Central memory CD8-positive, alpha-beta T cell (primary cell): ENCODE measurements at regions not wholly inside any gene's neighbourhood (a gene's known extent, or its start where the extent isn't known, plus 50 kb on each side); places are given as distances from the start of the nearest gene placed in this dataset.

Experiments used
- ATAC-seq: fragments of 150-1000 bp; cut with Tn5 transposase; replicated peaks from 2 replicates; pipeline ENCODE4 v1.10.0; 2022; ENCODE audit warnings: mild to moderate bottlenecking, moderate FRiP score, moderate number of reproducible peaks; ENCODE audit not compliant: poor library complexity, severe bottlenecking; ENCODE audit errors: extremely low read depth
- DNase-seq, 2 donors: peaks; one replicate each; pipeline ENCODE4 v3.0.0; 2021; ENCODE audit warnings: low spot score in 2 of 2
- H3K27ac Mint-ChIP-seq: one replicate; pipeline ENCODE4 v1.8.0; 2022; ENCODE audit warnings: low read depth, mild to moderate bottlenecking, moderate library complexity, mixed read lengths
- H3K27me3 Mint-ChIP-seq: one replicate; pipeline ENCODE4 v1.8.0; 2022; ENCODE audit warnings: mixed read lengths
- H3K36me3 Mint-ChIP-seq: one replicate; pipeline ENCODE4 v1.8.0; 2022; ENCODE audit warnings: mild to moderate bottlenecking, moderate library complexity, mixed read lengths; ENCODE audit not compliant: insufficient read depth
- H3K4me1 Mint-ChIP-seq: one replicate; pipeline ENCODE4 v1.8.0; 2022; ENCODE audit warnings: mixed read lengths
- H3K4me3 Mint-ChIP-seq: one replicate; pipeline ENCODE4 v1.8.0; 2022; ENCODE audit warnings: mild to moderate bottlenecking, moderate library complexity, mixed read lengths
- H3K9me3 Mint-ChIP-seq: one replicate; pipeline ENCODE4 v1.8.0; 2022; ENCODE audit warnings: mixed read lengths

GRCh38 chr21:35316933-35317332 lies 267.8 kb upstream of the RUNX1 start:
- no peak overlapping the region for H3K4me3 Mint-ChIP-seq
- H3K4me1 Mint-ChIP-seq = no peaks in the 10 kb centered on the region
- no peaks in the 10 kb centered on the region for H3K27me3 Mint-ChIP-seq
- no peak for DNase-seq
- H3K36me3 Mint-ChIP-seq = no peaks in the 10 kb centered on the region
- no peak overlapping the region for H3K27ac Mint-ChIP-seq
- H3K9me3 Mint-ChIP-seq = no peaks in the 10 kb centered on the region
- no peak for ATAC-seq

GRCh38 chr21:35316456-35316855 lies 267.4 kb upstream of the RUNX1 start:
- no peak for DNase-seq
- no peak for ATAC-seq
- Mint-ChIP-seq H3K27ac (no peak overlapping the region), H3K27me3 (no peaks in the 10 kb centered on the region), H3K36me3 (no peaks in the 10 kb centered on the region), H3K9me3 (no peaks in the 10 kb centered on the region), H3K4me3 (no peak overlapping the region), H3K4me1 (no peaks in the 10 kb centered on the region)

GRCh38 chr21:35314857-35315582 lies 265.9 kb upstream of the RUNX1 start:
- H3K4me1 Mint-ChIP-seq = no peaks in the 10 kb centered on the region
- no peak overlapping the region for H3K27ac Mint-ChIP-seq
- H3K9me3 Mint-ChIP-seq = no peaks in the 10 kb centered on the region
- H3K27me3 Mint-ChIP-seq = no peaks in the 10 kb centered on the region
- H3K36me3 Mint-ChIP-seq = no peaks in the 10 kb centered on the region
- no peak for ATAC-seq
- DNase-seq = no peak
- H3K4me3 Mint-ChIP-seq = no peak overlapping the region

GRCh38 chr21:35311985-35312384 lies 262.9 kb upstream of the RUNX1 start:
- Mint-ChIP-seq H3K4me1 (no peaks in the 10 kb centered on the region), H3K4me3 (no peak overlapping the region), H3K9me3 (no peaks in the 10 kb centered on the region), H3K36me3 (no peaks in the 10 kb centered on the region), H3K27me3 (no peaks in the 10 kb centered on the region), H3K27ac (no peak overlapping the region)
- DNase-seq (no peak), ATAC-seq (no peak)

- Mint-ChIP-seq H3K9me3 (no peaks in the 10 kb centered on the region), H3K27me3 (peaks cover 14% of the 10 kb centered on the region), H3K36me3 (no peaks in the 10 kb centered on the region), H3K4me1 (no peaks in the 10 kb centered on the region), H3K4me3 (no peak overlapping the region), H3K27ac (no peak overlapping the region)
- no peak for ATAC-seq
- DNase-seq = no peak
These were observed 260.2 kb upstream of the RUNX1 start for GRCh38 chr21:35309316-35309715.

GRCh38 chr21:35303085-35303484 lies 254.0 kb upstream of the RUNX1 start:
- DNase-seq = no peak
- Mint-ChIP-seq H3K4me3 (no peak overlapping the region), H3K4me1 (no peaks in the 10 kb centered on the region), H3K27me3 (peaks cover 14% of the 10 kb centered on the region), H3K27ac (no peak overlapping the region), H3K36me3 (no peaks in the 10 kb centered on the region), H3K9me3 (no peaks in the 10 kb centered on the region)
- no peak for ATAC-seq

- Mint-ChIP-seq H3K27me3 (no peaks in the 10 kb centered on the region), H3K4me3 (no peak overlapping the region), H3K27ac (no peak overlapping the region), H3K36me3 (no peaks in the 10 kb centered on the region), H3K9me3 (no peaks in the 10 kb centered on the region), H3K4me1 (no peaks in the 10 kb centered on the region)
- DNase-seq (no peak), ATAC-seq (no peak)
These were observed 249.7 kb upstream of the RUNX1 start for GRCh38 chr21:35298757-35299156.

GRCh38 chr21:35297665-35298064 lies 248.6 kb upstream of the RUNX1 start:
- no peaks in the 10 kb centered on the region for H3K4me1 Mint-ChIP-seq
- H3K9me3 Mint-ChIP-seq = no peaks in the 10 kb centered on the region
- H3K4me3 Mint-ChIP-seq = no peak overlapping the region
- H3K36me3 Mint-ChIP-seq = no peaks in the 10 kb centered on the region
- no peak overlapping the region for H3K27ac Mint-ChIP-seq
- no peaks in the 10 kb centered on the region for H3K27me3 Mint-ChIP-seq
- ATAC-seq (no peak), DNase-seq (no peak)

GRCh38 chr21:35294231-35294898 lies 245.3 kb upstream of the RUNX1 start:
- ATAC-seq (no peak), DNase-seq (no peak)
- Mint-ChIP-seq H3K4me3 (no peak overlapping the region), H3K36me3 (no peaks in the 10 kb centered on the region), H3K27ac (no peak overlapping the region), H3K27me3 (no peaks in the 10 kb centered on the region), H3K4me1 (no peaks in the 10 kb centered on the region), H3K9me3 (no peaks in the 10 kb centered on the region)

- ATAC-seq (no peak), DNase-seq (no peak)
- no peaks in the 10 kb centered on the region for H3K27me3 Mint-ChIP-seq
- no peak overlapping the region for H3K4me3 Mint-ChIP-seq
- no peak overlapping the region for H3K27ac Mint-ChIP-seq
- H3K36me3 Mint-ChIP-seq = no peaks in the 10 kb centered on the region
- no peaks in the 10 kb centered on the region for H3K4me1 Mint-ChIP-seq
- H3K9me3 Mint-ChIP-seq = peaks cover 12% of the 10 kb centered on the region
These were observed 243.0 kb upstream of the RUNX1 start for GRCh38 chr21:35291973-35292627.

GRCh38 chr21:35291034-35291433 lies 241.9 kb upstream of the RUNX1 start:
- DNase-seq = no peak
- peaks cover 12% of the 10 kb centered on the region for H3K9me3 Mint-ChIP-seq
- H3K4me3 Mint-ChIP-seq = no peak overlapping the region
- H3K27me3 Mint-ChIP-seq = no peaks in the 10 kb centered on the region
- no peaks in the 10 kb centered on the region for H3K36me3 Mint-ChIP-seq
- no peaks in the 10 kb centered on the region for H3K4me1 Mint-ChIP-seq
- no peak overlapping the region for H3K27ac Mint-ChIP-seq
- no peak for ATAC-seq

- no peak for ATAC-seq
- Mint-ChIP-seq H3K27ac (no peak overlapping the region), H3K4me1 (no peaks in the 10 kb centered on the region), H3K9me3 (peaks cover 12% of the 10 kb centered on the region), H3K4me3 (no peak overlapping the region), H3K36me3 (no peaks in the 10 kb centered on the region), H3K27me3 (no peaks in the 10 kb centered on the region)
- DNase-seq = no peak
These were observed 239.1 kb upstream of the RUNX1 start for GRCh38 chr21:35288238-35288637.

- H3K36me3 Mint-ChIP-seq = no peaks in the 10 kb centered on the region
- H3K27me3 Mint-ChIP-seq = no peaks in the 10 kb centered on the region
- peaks cover 12% of the 10 kb centered on the region for H3K9me3 Mint-ChIP-seq
- ATAC-seq (no peak), DNase-seq (no peak)
- H3K4me3 Mint-ChIP-seq = no peak overlapping the region
- no peak overlapping the region for H3K27ac Mint-ChIP-seq
- H3K4me1 Mint-ChIP-seq = no peaks in the 10 kb centered on the region
These were observed 235.1 kb upstream of the RUNX1 start for GRCh38 chr21:35284199-35284598.
